Panc1 (cell line): ENCODE measurements at regions not wholly inside any gene's neighbourhood (a gene's known extent, or its start where the extent isn't known, plus 50 kb on each side); places are given as distances from the start of the nearest gene placed in this dataset.

Experiments used
- ATAC-seq: fragments of 200-7000 bp; cut with Tn5 transposase; 2 replicates; pipeline ENCODE4 v1.9.1; 2020; ENCODE audit warnings: mild to moderate bottlenecking, moderate library complexity
- BruUV-seq: library from RNA; stranded (reverse); fragments of 400-500 nt; replicated peaks from 2 replicates; lab custom pipeline; 2021; lab: Mats Ljungman, UMichigan
- CTCF ChIA-PET: fragments of 300-600 bp; sonication (Branson Sonifier 250); formaldehyde crosslinking; loops from one replicate; lab custom pipeline; 2022; ENCODE audit warnings: antibody characterized with exemption; lab: Charles Lee
- POLR2A ChIA-PET: fragments of 300-600 bp; sonication (Branson Sonifier 250); formaldehyde crosslinking; loops from one replicate; lab custom pipeline; 2022; ENCODE audit warnings: antibody characterized with exemption; lab: Charles Lee
- DNase-seq: peaks from one replicate; pipeline ENCODE4 v3.0.0-alpha.2; 2010; ENCODE audit warnings: low read depth, low spot score
- H3K27ac ChIP-seq: 2 replicates; pipeline ENCODE4 v1.5.1; 2011; ENCODE audit warnings: mild to moderate bottlenecking, low read length, inconsistent platforms
- H3K27me3 ChIP-seq: fragments of 200-500 bp; sonication (Bioruptor generic); 2 replicates; pipeline ENCODE4 v1.6.0; 2014; ENCODE audit warnings: low read length, inconsistent platforms; ENCODE audit not compliant: control insufficient read depth, insufficient read depth
- H3K36me3 ChIP-seq: fragments of 200-500 bp; sonication (Bioruptor generic); 2 replicates; pipeline ENCODE4 v1.5.1; 2014; ENCODE audit warnings: inconsistent platforms, mild to moderate bottlenecking, low read length, moderate library complexity; ENCODE audit not compliant: control insufficient read depth, insufficient read depth
- H3K4me1 ChIP-seq: 2 replicates; pipeline ENCODE4 v1.5.1; 2011; ENCODE audit warnings: inconsistent platforms, mild to moderate bottlenecking, low read length, moderate library complexity; ENCODE audit not compliant: control insufficient read depth, insufficient read depth
- H3K4me3 ChIP-seq, 2 experiments: 2 replicates each; pipeline ENCODE4 v1.5.1; 2011 to 2012; ENCODE audit warnings: low read depth in 2 of 2, low read length in 2 of 2, mild to moderate bottlenecking in 2 of 2, inconsistent platforms in 1 of 2, moderate library complexity in 1 of 2
- H3K9me3 ChIP-seq: fragments of 200-500 bp; sonication (Bioruptor generic); 2 replicates; pipeline ENCODE4 v1.5.1; 2014; ENCODE audit warnings: low read depth, mild to moderate bottlenecking, inconsistent platforms, low read length, moderate library complexity; ENCODE audit not compliant: control insufficient read depth, insufficient read depth
- POLR2AphosphoS5 ChIP-seq: IDR thresholded peaks from 2 replicates; pipeline ENCODE4 v1.6.1; 2012; ENCODE audit warnings: mild to moderate bottlenecking, low read depth, low read length, moderate library complexity
- REST ChIP-seq, 2 experiments: IDR thresholded peaks; 2 replicates each; pipeline ENCODE4 v1.6.1; 2011 to 2012; ENCODE audit warnings: low read depth in 2 of 2, control low read depth in 1 of 2, low read length in 1 of 2, mild to moderate bottlenecking in 1 of 2, moderate library complexity in 1 of 2; ENCODE audit not compliant: insufficient read depth in 1 of 2
- SIN3A ChIP-seq: IDR thresholded peaks from 2 replicates; pipeline ENCODE4 v1.6.1; 2012; ENCODE audit warnings: low read depth, mild to moderate bottlenecking, low read length, moderate library complexity, borderline replicate concordance; ENCODE audit not compliant: insufficient read depth
- TCF7L2 ChIP-seq: IDR thresholded peaks from 2 replicates; pipeline ENCODE4 v1.6.1; 2011; ENCODE audit warnings: mild to moderate bottlenecking, low read depth, low read length, inconsistent platforms
- in situ Hi-C: cut with HindIII; loops from 2 replicates; pipeline ENCODE4 v1.10.0; 2016; ENCODE audit warnings: low sequenced_read_pairs, low pct_unique_long_range_greater_than_20kb
- intact Hi-C: fragments of 100-400 bp; cut with micrococcal nuclease; formaldehyde crosslinking; loops from one replicate; pipeline ENCODE4 v1.10.0; 2022; ENCODE audit not compliant: unreplicated experiment
- TF ChIP-seq, protein P1 (sequence below): fragments of 450-650 bp; IDR thresholded peaks from 2 replicates; pipeline ENCODE4 v1.5.1; 2017; ENCODE audit warnings: mild to moderate bottlenecking

- H3K27me3 ChIP-seq: no peaks in the 10 kb centered on the region
- DNase-seq: no peak
- no peak overlapping the region for H3K27ac ChIP-seq
- no peak for ATAC-seq
- BruUV-seq: no TSS peak
- H3K36me3 ChIP-seq: no peaks in the 10 kb centered on the region
- intact Hi-C loops: loop anchor here (5.0 kb wide), 1 partner anchor 231 kb away; no protein-coding TSS in a partner anchor
- CTCF ChIA-PET: no interaction called here
- no peak for TF ChIP-seq REST (IDR thresholded peaks at IDR 0.05; ENCODE audit: insufficient read depth in 1 of 2, low read depth in 2 of 2, low read length in 1 of 2)
- no peak for TF ChIP-seq POLR2AphosphoS5
- no peak for TF ChIP-seq TCF7L2
- POLR2A ChIA-PET: no interaction called here
- in situ Hi-C loops: no loop called here
- no peak overlapping the region for H3K4me3 ChIP-seq
- no peaks in the 10 kb centered on the region for H3K9me3 ChIP-seq
- H3K4me1 ChIP-seq: no peaks in the 10 kb centered on the region
Observed at GRCh38 chrX:118228041-118228440, 111.4 kb upstream of the KLHL13 start.

GRCh38 chrX:118228456-118228855 lies 111.8 kb upstream of the KLHL13 start:
- ChIA-PET CTCF (no interaction called here), POLR2A (no interaction called here)
- Histone ChIP-seq H3K36me3 (no peaks in the 10 kb centered on the region), H3K4me1 (no peaks in the 10 kb centered on the region), H3K27ac (no peak overlapping the region), H3K4me3 (no peak overlapping the region), H3K9me3 (no peaks in the 10 kb centered on the region), H3K27me3 (no peaks in the 10 kb centered on the region)
- intact Hi-C loops (loop anchor here (5.0 kb wide), 1 partner anchor 231 kb away; no protein-coding TSS in a partner anchor), in situ Hi-C loops (no loop called here)
- TF ChIP-seq TCF7L2 (no peak), POLR2AphosphoS5 (no peak), SIN3A (no peak), REST (IDR thresholded peaks at IDR 0.05; ENCODE audit: insufficient read depth in 1 of 2, low read depth in 2 of 2, low read length in 1 of 2) (no peak)
- TF ChIP-seq, protein P1, sequence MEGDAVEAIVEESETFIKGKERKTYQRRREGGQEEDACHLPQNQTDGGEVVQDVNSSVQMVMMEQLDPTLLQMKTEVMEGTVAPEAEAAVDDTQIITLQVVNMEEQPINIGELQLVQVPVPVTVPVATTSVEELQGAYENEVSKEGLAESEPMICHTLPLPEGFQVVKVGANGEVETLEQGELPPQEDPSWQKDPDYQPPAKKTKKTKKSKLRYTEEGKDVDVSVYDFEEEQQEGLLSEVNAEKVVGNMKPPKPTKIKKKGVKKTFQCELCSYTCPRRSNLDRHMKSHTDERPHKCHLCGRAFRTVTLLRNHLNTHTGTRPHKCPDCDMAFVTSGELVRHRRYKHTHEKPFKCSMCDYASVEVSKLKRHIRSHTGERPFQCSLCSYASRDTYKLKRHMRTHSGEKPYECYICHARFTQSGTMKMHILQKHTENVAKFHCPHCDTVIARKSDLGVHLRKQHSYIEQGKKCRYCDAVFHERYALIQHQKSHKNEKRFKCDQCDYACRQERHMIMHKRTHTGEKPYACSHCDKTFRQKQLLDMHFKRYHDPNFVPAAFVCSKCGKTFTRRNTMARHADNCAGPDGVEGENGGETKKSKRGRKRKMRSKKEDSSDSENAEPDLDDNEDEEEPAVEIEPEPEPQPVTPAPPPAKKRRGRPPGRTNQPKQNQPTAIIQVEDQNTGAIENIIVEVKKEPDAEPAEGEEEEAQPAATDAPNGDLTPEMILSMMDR: no peak
- no TSS peak for BruUV-seq
- DNase-seq: no peak
- no peak for ATAC-seq
